ENCODE measurements at regions not wholly inside any gene's neighbourhood (a gene's known extent, or its start where the extent isn't known, plus 50 kb on each side); places are given as distances from the start of the nearest gene placed in this dataset.

DNA sequence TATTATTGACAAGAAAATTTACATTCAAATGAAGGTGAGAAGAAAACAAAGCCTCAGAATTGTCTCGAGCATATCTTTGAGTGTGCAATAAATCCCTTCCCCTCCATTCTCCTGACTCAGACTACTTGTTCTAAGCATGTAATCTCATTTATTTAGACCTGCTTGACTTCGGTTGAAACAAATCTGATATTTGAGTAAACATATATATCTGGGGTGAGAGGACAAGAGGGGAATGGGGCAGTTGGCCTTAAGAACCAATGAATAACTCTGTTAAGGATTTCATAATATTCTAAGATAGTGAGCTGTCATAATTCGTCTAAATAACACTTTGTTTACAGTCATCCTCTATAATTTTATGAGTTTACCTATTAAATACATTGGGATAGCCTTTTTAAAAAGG, 142.7 kb downstream of the SIPA1L2 start:
- H3K36me3 ChIP-seq = no peaks in the 10 kb centered on the region
- TF ChIP-seq, protein P1, sequence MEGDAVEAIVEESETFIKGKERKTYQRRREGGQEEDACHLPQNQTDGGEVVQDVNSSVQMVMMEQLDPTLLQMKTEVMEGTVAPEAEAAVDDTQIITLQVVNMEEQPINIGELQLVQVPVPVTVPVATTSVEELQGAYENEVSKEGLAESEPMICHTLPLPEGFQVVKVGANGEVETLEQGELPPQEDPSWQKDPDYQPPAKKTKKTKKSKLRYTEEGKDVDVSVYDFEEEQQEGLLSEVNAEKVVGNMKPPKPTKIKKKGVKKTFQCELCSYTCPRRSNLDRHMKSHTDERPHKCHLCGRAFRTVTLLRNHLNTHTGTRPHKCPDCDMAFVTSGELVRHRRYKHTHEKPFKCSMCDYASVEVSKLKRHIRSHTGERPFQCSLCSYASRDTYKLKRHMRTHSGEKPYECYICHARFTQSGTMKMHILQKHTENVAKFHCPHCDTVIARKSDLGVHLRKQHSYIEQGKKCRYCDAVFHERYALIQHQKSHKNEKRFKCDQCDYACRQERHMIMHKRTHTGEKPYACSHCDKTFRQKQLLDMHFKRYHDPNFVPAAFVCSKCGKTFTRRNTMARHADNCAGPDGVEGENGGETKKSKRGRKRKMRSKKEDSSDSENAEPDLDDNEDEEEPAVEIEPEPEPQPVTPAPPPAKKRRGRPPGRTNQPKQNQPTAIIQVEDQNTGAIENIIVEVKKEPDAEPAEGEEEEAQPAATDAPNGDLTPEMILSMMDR (IDR thresholded peaks at IDR 0.05; ENCODE audit: low read depth, low read length) = no peak

DNA sequence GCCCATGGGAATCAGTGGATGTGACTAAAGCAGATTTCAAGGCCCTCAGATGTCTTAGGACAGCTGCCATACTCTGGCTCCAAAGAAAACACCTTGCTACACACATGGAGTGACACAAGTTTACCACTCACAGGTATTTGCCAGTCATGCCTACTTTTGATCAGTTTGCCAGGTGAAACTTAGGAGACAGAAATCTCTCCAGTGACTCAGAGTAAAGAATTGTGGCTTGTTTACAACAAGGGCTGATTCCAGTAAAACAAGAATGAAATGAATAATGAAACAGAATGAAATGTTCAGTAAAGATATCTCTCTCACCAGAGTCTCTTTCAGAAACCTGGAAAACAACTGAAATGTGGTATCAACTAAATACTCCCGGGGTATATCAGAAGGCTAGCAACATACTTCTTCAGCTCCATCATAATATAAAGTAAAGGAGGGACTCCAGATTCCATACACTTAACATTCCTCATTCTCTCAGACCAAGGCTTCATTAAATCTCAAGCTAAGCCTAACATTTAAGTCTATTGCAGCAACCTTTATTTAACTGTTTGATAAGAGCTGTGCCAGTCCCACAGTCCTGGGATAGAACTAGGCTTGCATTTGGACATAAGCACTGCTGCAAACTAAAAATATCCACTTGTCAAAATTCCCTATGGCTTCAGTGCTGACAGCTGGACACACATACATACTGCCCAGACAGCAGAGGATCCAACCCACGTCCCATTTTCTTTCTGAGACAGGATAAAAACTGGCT, 143.3 kb downstream of the SIPA1L2 start:
- Histone ChIP-seq H3K36me3 (no peaks in the 10 kb centered on the region), H3K27me3 (no peaks in the 10 kb centered on the region), H3K9me3 (no peaks in the 10 kb centered on the region), H3K4me3 (ENCODE audit: low read depth, low read length) (no peak overlapping the region), H3K4me1 (no peaks in the 10 kb centered on the region)
- TF ChIP-seq, protein P1 (IDR thresholded peaks at IDR 0.05; ENCODE audit: low read depth, low read length) = no peak
- no peak for DNase-seq

More for the DNA sequence above, 142.7 kb downstream of the SIPA1L2 start:
- Histone ChIP-seq H3K4me3 (ENCODE audit: low read depth, low read length) (no peak overlapping the region), H3K4me1 (no peaks in the 10 kb centered on the region), H3K27me3 (no peaks in the 10 kb centered on the region), H3K9me3 (no peaks in the 10 kb centered on the region)
- DNase-seq = no peak

DNA sequence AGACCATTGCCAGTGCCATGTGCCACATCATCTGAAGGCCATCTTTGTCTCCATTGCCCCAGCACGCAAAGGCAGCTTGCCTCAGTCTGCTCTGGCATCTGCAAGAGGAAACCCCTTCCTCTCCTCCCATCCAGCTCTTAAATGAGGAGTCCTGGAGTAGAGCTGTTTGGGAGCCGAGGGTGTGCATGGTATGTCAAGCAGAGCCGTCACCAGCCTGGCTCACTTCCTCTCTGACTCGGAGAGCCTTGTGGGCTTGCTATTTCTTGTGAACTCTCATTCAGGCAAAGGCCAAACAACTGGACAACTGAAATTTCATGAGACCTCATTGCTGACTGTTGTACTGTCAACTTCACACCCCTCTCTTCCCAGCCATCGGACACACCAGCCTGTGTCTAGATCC, 143.9 kb downstream of the SIPA1L2 start:
- Histone ChIP-seq H3K4me3 (ENCODE audit: low read depth, low read length) (no peak overlapping the region), H3K27me3 (no peaks in the 10 kb centered on the region), H3K4me1 (no peaks in the 10 kb centered on the region), H3K9me3 (no peaks in the 10 kb centered on the region), H3K36me3 (no peaks in the 10 kb centered on the region)
- TF ChIP-seq, protein P1 (IDR thresholded peaks at IDR 0.05; ENCODE audit: low read depth, low read length) = no peak
- DNase-seq = no peak

DNA sequence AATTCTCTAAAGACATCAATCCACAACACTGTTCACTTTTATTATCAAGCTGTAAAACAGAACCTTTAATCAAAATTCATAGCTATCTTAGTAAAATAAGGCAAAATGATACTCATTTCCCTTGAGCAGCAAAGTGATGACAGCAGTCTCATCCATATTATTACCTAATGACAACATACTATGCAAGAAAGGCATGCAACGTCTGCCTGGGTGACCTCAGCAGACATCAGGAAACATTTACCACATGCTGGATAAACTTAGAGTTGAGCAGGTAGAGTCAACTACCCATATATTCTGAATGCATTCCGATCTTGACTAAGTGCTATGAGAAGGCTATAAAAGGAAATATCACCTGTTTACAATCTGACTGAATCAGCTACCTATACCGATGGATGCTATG, 145.1 kb downstream of the SIPA1L2 start:
- H3K4me1 ChIP-seq = no peaks in the 10 kb centered on the region
- H3K27me3 ChIP-seq = no peaks in the 10 kb centered on the region
- H3K4me3 ChIP-seq (ENCODE audit: low read depth, low read length) = no peak overlapping the region
- no peaks in the 10 kb centered on the region for H3K9me3 ChIP-seq
- TF ChIP-seq, protein P1 (IDR thresholded peaks at IDR 0.05; ENCODE audit: low read depth, low read length) = no peak
- no peak for DNase-seq
- H3K36me3 ChIP-seq = no peaks in the 10 kb centered on the region

DNA sequence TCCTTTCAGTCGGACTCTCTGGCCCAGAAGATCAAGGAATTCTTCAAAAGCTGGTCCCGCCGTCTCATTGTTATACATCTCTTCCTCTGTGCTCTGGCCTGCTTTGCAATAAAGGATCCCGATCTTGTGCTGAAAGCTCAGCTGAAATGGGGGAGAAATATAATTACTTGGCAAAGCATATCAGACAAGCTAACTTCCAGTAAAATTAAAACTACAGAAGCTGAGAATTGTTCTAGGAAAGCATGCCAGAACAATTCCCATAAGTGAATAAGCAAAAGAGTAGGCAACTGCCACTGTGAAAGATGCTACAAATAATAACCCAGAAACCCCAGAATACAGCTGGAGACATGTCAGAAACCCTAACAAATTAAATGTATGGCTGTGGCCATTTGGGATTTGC, 146.1 kb downstream of the SIPA1L2 start:
- no peak for DNase-seq
- Histone ChIP-seq H3K9me3 (no peaks in the 10 kb centered on the region), H3K36me3 (no peaks in the 10 kb centered on the region), H3K27me3 (no peaks in the 10 kb centered on the region), H3K4me3 (ENCODE audit: low read depth, low read length) (no peak overlapping the region), H3K4me1 (no peaks in the 10 kb centered on the region)
- TF ChIP-seq, protein P1 (IDR thresholded peaks at IDR 0.05; ENCODE audit: low read depth, low read length) = no peak

DNA sequence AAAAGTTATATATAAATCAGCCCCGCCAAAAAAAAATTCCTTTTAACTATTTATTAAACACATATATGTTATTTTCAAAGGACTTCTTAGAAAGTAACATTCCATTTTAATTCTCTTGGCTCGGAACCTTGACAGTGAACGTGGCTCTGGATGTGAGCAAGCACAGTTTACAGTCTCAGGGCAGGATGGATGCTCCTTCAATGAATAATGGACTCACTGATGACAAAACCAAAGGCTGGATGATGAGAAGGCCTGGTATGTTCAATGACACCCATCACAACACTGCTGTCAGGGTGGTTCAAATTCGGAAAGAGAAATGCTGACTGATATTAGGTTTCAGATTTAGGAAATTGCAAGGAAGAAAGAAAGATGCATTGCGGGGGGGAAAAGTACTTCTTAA, 148.8 kb downstream of the SIPA1L2 start:
- Histone ChIP-seq H3K4me3 (ENCODE audit: low read depth, low read length) (no peak overlapping the region), H3K27me3 (no peaks in the 10 kb centered on the region), H3K36me3 (no peaks in the 10 kb centered on the region), H3K4me1 (no peaks in the 10 kb centered on the region), H3K9me3 (no peaks in the 10 kb centered on the region)
- DNase-seq = no peak
- TF ChIP-seq, protein P1 (IDR thresholded peaks at IDR 0.05; ENCODE audit: low read depth, low read length) = no peak
